ENCODE measurements at regions not wholly inside any gene's neighbourhood (a gene's known extent, or its start where the extent isn't known, plus 50 kb on each side); places are given as distances from the start of the nearest gene placed in this dataset.

DNA sequence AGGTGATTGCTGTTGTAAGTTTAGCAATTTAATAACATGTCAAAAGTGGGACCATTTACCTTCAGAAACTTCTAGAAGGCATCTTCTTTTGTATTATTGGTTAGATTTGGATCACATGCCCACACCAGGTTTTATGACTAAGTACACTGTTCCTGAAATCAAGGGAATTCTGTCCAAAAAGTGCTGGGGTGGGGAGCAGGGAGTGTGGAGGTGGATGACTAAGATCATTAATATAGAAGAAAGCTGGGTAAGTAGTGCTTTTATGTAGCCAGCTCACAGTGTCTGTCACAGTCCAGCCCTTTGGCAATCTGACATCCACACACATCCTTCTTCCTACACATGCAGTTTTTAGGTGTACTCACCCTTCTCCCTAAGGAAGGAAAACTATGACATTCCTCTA lies 120.0 kb downstream of the TMCO5A start:
- no peak for FAIRE-seq
- no peaks in the 10 kb centered on the region for H3K27me3 ChIP-seq (ENCODE audit: control insufficient read depth, insufficient read depth, low read length)
- TF ChIP-seq, protein P1, sequence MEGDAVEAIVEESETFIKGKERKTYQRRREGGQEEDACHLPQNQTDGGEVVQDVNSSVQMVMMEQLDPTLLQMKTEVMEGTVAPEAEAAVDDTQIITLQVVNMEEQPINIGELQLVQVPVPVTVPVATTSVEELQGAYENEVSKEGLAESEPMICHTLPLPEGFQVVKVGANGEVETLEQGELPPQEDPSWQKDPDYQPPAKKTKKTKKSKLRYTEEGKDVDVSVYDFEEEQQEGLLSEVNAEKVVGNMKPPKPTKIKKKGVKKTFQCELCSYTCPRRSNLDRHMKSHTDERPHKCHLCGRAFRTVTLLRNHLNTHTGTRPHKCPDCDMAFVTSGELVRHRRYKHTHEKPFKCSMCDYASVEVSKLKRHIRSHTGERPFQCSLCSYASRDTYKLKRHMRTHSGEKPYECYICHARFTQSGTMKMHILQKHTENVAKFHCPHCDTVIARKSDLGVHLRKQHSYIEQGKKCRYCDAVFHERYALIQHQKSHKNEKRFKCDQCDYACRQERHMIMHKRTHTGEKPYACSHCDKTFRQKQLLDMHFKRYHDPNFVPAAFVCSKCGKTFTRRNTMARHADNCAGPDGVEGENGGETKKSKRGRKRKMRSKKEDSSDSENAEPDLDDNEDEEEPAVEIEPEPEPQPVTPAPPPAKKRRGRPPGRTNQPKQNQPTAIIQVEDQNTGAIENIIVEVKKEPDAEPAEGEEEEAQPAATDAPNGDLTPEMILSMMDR (IDR thresholded peaks at IDR 0.05; ENCODE audit: insufficient read depth, low read length, severe bottlenecking) = no peak
- DNase-seq (ENCODE audit: low read depth) = peak; percentile 61
- H3K4me3 ChIP-seq (ENCODE audit: low read depth, low read length) = no peak overlapping the region
- H3K36me3 ChIP-seq (ENCODE audit: control insufficient read depth, insufficient read depth, low read length) = no peaks in the 10 kb centered on the region

DNA sequence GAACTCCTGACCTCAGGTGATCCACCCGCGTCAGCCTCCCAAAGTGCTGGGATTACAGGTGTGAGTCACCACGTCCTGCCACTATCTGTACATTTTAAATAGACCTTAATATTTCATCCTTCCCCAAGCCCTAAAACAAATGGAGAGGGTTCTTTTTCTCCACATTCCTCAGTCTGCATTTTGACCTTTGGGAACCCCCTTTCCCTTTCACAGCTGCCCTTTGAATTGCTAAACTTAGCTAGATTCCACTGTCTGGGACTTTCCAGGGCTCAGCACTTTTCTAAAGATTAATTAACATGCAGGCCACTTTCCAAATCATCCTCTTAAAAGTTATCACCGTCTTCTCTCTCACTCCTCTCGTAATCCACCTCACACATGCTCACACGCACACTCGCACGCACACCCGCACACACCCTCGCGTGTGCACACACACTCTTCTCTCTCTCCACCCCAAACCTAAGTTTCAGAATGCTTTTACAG lies 124.2 kb downstream of the TMCO5A start:
- DNase-seq (ENCODE audit: low read depth) (no peak), FAIRE-seq (no peak)
- TF ChIP-seq, protein P1 (IDR thresholded peaks at IDR 0.05; ENCODE audit: insufficient read depth, low read length, severe bottlenecking) = no peak
- no peaks in the 10 kb centered on the region for H3K27me3 ChIP-seq (ENCODE audit: control insufficient read depth, insufficient read depth, low read length)
- H3K4me3 ChIP-seq (ENCODE audit: low read depth, low read length) = no peak overlapping the region
- H3K36me3 ChIP-seq (ENCODE audit: control insufficient read depth, insufficient read depth, low read length) = no peaks in the 10 kb centered on the region

DNA sequence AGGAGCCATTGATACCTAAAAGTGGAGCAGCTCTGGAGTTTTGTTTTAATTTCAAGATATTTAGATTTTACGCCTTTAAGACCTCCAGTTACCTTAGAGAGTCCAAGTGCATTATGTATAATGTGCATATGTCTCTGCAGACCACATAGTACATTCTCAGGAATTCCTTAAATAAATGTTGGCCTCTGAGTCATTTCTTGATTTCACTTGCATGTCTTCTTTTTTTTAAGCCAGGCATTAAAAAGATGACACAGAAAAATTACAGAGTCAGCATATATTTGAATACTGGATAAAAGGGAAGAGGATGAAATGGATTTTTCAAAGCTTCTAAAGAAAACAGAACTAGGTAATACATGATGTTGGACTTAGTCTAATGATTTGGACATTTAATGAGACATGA lies 125.2 kb downstream of the TMCO5A start:
- H3K27me3 ChIP-seq (ENCODE audit: control insufficient read depth, insufficient read depth, low read length) = no peaks in the 10 kb centered on the region
- TF ChIP-seq, protein P1 (IDR thresholded peaks at IDR 0.05; ENCODE audit: insufficient read depth, low read length, severe bottlenecking) = no peak
- no peak overlapping the region for H3K4me3 ChIP-seq (ENCODE audit: low read depth, low read length)
- DNase-seq (ENCODE audit: low read depth) (peak; percentile 61), FAIRE-seq (no peak)
- no peaks in the 10 kb centered on the region for H3K36me3 ChIP-seq (ENCODE audit: control insufficient read depth, insufficient read depth, low read length)

DNA sequence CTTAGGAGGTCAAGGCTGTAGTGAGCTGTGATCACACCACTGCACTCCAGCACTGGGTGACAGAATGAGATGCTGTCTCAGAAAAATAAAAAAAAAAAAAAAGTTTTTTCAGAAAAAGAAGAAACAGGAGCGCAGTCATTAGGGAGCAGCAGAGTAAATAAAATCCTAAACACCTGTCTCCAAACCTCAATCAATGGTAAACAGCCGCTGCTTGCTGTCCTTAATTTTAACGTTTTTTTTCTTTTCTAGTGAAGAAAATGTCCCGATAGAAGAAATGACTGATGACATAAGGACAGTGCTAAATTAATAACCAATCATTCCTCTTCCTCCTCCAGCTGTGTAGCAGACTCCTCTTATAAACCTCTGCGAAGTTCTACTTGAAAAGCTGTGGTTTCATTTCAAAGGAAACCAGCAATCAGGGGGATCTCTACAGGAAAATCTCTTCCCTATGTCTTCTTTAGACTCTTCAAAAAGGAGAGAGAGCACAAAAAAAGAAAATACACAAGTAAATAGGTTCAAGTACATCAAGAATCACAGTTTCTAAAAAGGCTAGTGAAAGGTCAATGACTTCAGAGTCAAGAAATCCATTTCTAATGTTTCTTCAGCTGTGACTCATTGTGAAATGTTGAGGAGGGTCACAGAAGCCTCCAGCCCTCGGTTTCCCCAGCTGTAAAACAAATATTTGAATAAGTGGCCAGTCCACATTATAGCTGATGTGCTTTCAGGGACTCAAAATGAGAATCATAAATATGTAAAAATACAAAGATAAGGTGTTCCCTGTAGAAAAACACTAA lies 127.6 kb downstream of the TMCO5A start:
- DNase-seq (ENCODE audit: low read depth) = no peak
- TF ChIP-seq, protein P1 (IDR thresholded peaks at IDR 0.05; ENCODE audit: insufficient read depth, low read length, severe bottlenecking) = no peak
- Histone ChIP-seq H3K27me3 (ENCODE audit: control insufficient read depth, insufficient read depth, low read length) (no peaks in the 10 kb centered on the region), H3K4me3 (ENCODE audit: low read depth, low read length) (no peak overlapping the region), H3K36me3 (ENCODE audit: control insufficient read depth, insufficient read depth, low read length) (no peaks in the 10 kb centered on the region)
- no peak for FAIRE-seq

DNA sequence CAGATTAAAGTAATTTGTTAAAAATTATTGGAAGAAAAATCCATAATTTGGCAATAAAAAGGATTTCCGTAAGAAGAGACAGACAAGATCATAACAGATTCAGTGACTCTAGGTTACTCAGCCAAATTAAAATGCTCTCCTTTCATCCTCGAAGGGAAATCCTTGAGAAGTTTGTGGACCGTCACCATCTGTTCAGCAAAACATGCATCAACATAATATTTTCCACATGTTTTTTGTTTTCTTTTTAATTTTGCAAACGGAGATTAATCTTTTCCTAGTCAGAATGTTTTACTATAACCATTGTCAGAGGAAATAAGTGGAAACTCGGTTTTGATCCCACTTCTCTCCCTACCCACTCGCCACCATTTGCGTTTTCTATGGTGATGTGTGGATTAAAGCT lies 128.3 kb downstream of the TMCO5A start:
- TF ChIP-seq, protein P1 (IDR thresholded peaks at IDR 0.05; ENCODE audit: insufficient read depth, low read length, severe bottlenecking) = no peak
- FAIRE-seq (no peak), DNase-seq (ENCODE audit: low read depth) (no peak)
- Histone ChIP-seq H3K4me3 (ENCODE audit: low read depth, low read length) (no peak overlapping the region), H3K36me3 (ENCODE audit: control insufficient read depth, insufficient read depth, low read length) (no peaks in the 10 kb centered on the region), H3K27me3 (ENCODE audit: control insufficient read depth, insufficient read depth, low read length) (no peaks in the 10 kb centered on the region)
